ENCODE measurements at regions not wholly inside any gene's neighbourhood (a gene's known extent, or its start where the extent isn't known, plus 50 kb on each side); places are given as distances from the start of the nearest gene placed in this dataset.
A peak's percentile ranks its signal among the peaks of the same experiment; 100 is the strongest.

GRCh38 chr1:83016354-83016849 lies 982.5 kb downstream of the TTLL7 start:
- DNase-seq (ENCODE audit: low read depth in 2 of 3, low spot score in 2 of 3), result no peak

- no peak for DNase-seq (ENCODE audit: low read depth in 2 of 3, low spot score in 2 of 3)
Measured at GRCh38 chr1:83015163-83015562, 983.8 kb downstream of the TTLL7 start.

DNA sequence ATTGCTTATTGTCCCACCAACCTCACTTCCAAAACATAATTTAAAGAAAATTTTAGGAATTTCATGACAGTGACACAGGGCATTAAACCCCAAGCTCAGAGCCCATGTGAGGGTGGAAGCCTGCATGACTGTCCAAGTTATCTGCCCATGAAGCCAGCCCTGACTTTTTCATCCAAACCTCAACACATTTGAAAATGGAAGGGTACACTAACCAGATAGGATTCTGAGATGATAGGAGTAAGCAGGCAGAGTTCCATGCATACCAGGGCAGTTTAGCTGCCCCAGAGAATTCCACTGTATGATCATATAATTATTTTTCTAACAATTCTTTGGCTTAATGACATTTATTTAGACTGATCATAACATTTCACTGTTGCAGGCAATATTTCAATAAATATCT lies 986.0 kb downstream of the TTLL7 start:
- DNase-seq (ENCODE audit: low read depth in 2 of 3, low spot score in 2 of 3), result no peak

GRCh38 chr1:83011265-83011664 lies 987.7 kb downstream of the TTLL7 start:
- DNase-seq (ENCODE audit: low read depth in 2 of 3, low spot score in 2 of 3), result no peak

- no peak for DNase-seq (ENCODE audit: low read depth in 2 of 3, low spot score in 2 of 3)
Measured at GRCh38 chr1:83006271-83006670, 992.7 kb downstream of the TTLL7 start.

GRCh38 chr1:83000286-83000685 lies 998.6 kb downstream of the TTLL7 start:
- DNase-seq (ENCODE audit: low read depth in 2 of 3, low spot score in 2 of 3), result no peak

- DNase-seq (ENCODE audit: low read depth in 2 of 3, low spot score in 2 of 3), result no peak
Measured at GRCh38 chr1:82995951-82996350, 1003.0 kb downstream of the TTLL7 start.

DNA sequence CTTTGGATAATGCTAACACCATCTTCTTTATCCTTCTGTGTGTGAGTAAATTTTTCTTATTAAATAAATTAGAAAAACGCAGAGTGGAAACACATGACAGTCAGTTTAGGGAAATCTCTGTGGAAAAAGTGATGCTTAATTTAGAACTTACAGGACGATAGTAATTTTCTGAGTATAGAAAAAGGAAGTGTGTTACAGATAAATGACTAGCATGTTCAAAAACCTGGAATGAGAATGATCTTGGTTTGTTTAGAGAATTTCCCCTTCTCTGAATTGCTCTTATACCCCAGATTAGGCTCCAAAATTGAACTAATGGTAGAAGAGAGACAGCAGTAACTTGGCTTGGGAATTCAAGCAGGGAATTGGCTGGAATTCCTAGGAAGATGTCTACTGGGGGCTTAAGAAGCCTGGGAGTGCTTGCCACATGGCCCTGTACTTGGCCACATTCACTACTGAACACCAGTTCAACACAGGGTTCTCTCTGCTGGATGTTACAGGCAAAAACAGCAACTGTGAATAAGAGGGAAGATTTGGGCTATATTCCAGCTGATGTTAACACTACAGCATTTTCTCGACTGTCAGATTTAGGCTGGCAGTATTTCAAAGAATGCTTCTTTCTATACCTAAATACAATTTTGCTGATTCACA lies 1004.2 kb downstream of the TTLL7 start:
- peak in 1 of 3 donors; percentile 15 for DNase-seq (ENCODE audit: low read depth in 2 of 3, low spot score in 2 of 3)

DNA sequence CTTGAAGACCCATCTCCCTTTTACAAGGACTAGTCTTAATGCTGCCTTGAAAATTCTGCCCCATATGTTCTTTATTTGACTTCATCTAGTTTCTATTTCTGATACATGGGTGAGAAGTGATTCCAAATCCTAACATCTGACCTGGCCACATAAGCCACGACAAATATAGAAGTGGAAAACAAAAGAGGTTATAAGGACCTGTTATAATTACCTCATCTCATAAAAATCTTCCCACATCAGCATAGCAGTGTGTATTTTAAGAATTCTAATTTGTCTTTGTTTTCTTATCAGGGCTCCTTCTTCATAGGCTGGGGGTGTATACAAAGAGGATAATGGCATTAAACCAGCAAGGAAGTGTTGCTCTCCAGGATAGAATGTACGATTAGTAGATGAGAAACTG lies 1007.4 kb downstream of the TTLL7 start:
- DNase-seq (ENCODE audit: low read depth in 2 of 3, low spot score in 2 of 3), result no peak

DNA sequence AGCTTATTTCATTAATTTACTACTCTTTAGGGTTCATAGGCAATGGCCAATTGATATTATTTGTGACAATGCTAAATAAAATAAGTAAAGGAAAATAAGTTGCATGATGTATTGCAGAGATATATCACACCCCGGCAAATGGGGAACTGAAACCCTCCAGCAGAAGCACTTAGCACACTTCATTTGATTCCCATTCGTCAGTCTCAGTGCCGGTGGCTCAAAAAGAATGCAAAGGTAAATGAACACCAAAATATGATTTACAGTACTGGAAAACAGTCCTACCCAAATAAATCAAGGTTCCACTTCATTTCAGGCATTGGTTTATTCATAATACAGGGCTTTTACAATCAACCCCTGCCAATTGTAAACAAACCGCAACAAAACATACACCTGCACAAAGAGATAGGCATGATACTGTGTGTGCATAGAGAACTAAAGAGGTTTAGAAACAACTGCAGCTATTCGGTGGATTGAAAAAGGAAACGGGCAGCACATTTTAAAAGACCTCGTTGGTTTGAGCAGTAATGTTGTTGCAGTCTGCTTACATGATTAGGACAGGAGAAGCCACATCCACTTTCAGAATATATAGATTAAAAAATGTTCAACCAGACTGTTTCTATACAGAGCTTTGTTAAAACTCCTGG lies 1019.2 kb downstream of the TTLL7 start:
- peak in 2 of 3 donors; percentile 2 to 25 for DNase-seq (ENCODE audit: low read depth in 2 of 3, low spot score in 2 of 3)

DNA sequence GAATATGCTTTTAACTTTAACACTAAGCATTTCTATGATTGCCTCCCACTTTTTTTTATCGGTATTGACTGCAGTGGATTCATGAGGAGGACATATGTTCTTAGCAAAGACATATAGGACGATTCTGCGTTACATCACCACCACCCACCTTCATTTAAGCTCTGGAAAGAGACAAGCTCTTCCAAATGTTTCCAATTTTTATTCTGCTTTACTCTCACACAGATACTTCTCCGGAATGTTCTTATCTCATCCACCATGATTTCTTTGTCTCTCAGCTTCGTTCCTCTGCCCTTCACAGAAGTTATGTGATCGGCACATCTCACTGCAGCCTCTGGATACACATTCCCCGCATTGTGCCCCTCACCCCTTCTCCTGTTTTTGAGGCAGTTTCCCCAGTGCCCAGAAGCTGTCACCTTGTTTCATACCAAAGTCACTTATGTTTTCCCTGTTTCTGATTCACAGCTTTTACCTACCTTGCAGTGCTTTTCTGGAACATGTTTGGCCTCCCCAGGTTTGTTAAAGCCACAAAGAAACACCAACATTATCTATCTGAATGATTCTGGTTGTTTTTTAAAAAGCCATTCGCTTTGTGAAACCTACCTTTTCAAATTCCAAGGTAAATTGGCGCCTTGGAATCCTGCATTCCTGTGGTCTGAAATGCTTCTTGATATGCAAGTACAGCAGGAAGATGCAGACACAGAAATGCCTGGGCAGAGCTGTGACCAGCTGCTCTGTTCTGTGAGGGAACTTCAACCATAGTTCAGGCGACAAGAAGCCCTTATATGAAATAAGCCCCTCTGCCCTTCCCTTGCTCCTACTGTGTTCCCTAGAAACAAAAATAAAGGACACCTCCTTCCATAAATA lies 1020.2 kb downstream of the TTLL7 start:
- DNase-seq (ENCODE audit: low read depth in 2 of 3, low spot score in 2 of 3), result no peak

DNA sequence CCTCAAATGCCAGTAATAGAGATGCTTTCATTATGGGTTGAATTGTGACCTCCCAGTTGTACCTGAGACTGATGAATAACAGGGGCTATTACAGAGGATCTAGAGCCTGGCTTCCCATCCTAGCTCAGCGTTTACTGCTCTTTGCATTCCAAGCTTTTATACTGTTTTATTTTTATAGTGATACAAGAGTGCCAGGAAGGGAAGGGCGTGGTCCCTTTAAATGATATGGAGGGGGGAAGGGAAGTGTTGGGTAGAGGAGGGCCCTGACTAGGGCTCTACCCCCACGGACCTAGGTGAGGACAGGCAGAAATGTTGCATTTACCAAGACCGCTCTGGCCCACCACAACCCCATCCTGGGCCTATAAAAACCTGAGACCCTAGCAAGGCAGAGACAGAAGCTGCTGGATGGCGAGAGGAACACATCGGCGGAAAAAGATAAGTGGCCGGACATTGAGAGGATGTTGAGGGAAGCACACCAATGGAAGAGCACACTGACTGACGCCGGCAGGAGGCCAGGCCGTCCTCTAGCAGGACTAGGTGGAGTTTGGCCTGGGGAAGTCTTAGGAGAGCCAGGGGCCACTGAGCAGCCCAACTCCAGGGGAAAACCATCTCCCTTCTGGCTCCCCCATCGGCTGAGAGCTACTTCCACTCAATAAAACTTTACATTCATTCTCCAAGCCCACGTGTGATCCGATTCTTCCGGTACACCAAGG lies 1025.9 kb downstream of the TTLL7 start:
- no peak for DNase-seq (ENCODE audit: low read depth in 2 of 3, low spot score in 2 of 3)

GRCh38 chr1:82969340-82969739 lies 1029.6 kb downstream of the TTLL7 start:
- DNase-seq (ENCODE audit: low read depth in 2 of 3, low spot score in 2 of 3), result no peak

DNA sequence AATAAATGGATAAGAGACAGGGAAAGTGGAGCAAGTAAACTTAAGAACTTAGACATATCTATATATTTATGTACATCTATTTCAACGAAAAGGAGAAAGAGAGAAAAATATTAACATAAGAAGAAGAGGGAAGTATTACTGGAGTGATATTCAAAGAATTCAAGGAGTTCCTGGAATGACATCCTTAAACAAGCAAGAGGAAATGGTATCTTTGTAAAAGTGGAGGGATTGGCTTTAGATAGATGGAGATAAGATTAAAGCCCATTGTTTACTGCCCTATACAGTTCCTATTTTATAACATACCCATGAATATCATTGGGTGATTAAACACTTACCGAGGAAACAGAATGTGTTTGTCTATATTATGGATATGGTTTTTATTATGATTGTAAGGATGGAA lies 1036.3 kb downstream of the TTLL7 start:
- DNase-seq (ENCODE audit: low read depth in 2 of 3, low spot score in 2 of 3), result no peak

- DNase-seq (ENCODE audit: low read depth in 2 of 3, low spot score in 2 of 3), result no peak
Measured at GRCh38 chr1:82950606-82951200, 1048.2 kb downstream of the TTLL7 start.

DNA sequence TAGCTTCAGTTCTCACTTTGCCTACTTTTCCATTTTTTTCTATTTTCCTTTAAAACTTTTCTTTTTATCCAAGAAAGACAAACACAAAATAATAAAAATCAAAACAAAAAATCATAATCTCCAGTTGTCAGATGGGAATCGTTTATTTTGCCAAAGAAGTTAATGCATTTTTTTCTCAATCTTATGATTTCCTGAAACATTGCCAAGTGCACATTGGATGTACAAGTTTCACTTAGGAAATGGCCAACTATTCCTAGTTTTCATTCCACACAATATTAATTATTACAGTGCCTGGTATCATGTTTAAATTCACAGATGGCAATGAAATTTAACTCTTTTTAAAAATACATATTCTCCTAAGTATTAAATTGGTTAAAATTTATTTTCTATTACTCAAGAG lies 1050.5 kb downstream of the TTLL7 start:
- no peak for DNase-seq (ENCODE audit: low read depth in 2 of 3, low spot score in 2 of 3)

- DNase-seq (ENCODE audit: low read depth in 2 of 3, low spot score in 2 of 3), result no peak
Measured at GRCh38 chr1:82947278-82947677, 1051.7 kb downstream of the TTLL7 start.

DNA sequence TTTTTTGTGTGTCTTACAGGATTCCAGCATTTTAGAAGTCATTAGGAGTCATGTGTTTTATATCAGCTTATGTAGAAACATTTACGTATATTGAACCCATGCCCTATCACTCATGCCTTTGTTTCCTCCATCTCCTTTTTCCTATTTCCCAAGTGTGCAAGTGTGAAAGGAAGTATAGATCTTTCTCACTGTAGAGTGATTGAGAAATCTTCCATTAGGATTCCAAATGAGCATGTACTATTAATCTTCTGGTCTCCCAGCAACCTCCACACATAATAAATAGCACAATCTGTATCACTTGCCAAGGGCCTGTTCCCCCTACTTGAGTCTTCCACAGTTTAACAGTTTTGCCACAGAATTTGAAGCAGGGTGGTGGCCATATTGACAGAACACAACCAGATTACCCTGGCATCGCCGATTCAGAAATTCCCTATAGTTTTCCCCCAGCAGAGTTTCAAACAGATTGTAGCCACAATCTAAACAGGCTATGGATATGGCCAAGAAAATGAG lies 1052.8 kb downstream of the TTLL7 start:
- no peak for DNase-seq (ENCODE audit: low read depth in 2 of 3, low spot score in 2 of 3)

GRCh38 chr1:82944822-82945221 lies 1054.1 kb downstream of the TTLL7 start:
- DNase-seq (ENCODE audit: low read depth in 2 of 3, low spot score in 2 of 3), result no peak

GRCh38 chr1:82934074-82934473 lies 1064.9 kb downstream of the TTLL7 start:
- no peak for DNase-seq (ENCODE audit: low read depth in 2 of 3, low spot score in 2 of 3)
